Body of pancreas (tissue), 4 donors: ENCODE measurements at regions not wholly inside any gene's neighbourhood (a gene's known extent, or its start where the extent isn't known, plus 50 kb on each side); places are given as distances from the start of the nearest gene placed in this dataset.

ENCODE experiments used
- ATAC-seq: fragments of 150-250 bp; one replicate; pipeline ENCODE4 v1.9.1; 2016
- DNase-seq, 4 donors: peaks; one replicate each; pipeline ENCODE4 v3.0.0-alpha.2; 2019
- H3K27ac ChIP-seq, 4 donors: fragments of 200-600 bp; sonication (generic); 1 replicate in 3 of 4; 2 replicates in 1 of 4; pipeline versions ENCODE4 v1.5.1 to v1.6.1; 2016 to 2019; ENCODE audit warnings: mild to moderate bottlenecking in 1 of 4, mixed read lengths in 1 of 4, moderate library complexity in 1 of 4
- H3K27me3 ChIP-seq, 2 donors: fragments of 200-600 bp; sonication (generic); one replicate each; pipeline ENCODE4 v1.6.0; 2016; ENCODE audit warnings: mild to moderate bottlenecking in 1 of 2
- H3K36me3 ChIP-seq, 2 donors: fragments of 200-600 bp; sonication (generic); replicated peaks in 1 of 2; 2 replicates each; pipeline ENCODE4 v1.5.1; 2016; ENCODE audit warnings: low read depth in 2 of 2; ENCODE audit not compliant: insufficient read depth in 1 of 2
- H3K4me1 ChIP-seq: fragments of 200-600 bp; sonication (generic); one replicate; pipeline ENCODE4 v1.6.0; 2016
- H3K4me3 ChIP-seq, 2 donors: fragments of 200-600 bp; sonication (generic); 1 replicate in 1 of 2; 2 replicates in 1 of 2; pipeline ENCODE4 v1.5.1; 2016 to 2019
- H3K9me3 ChIP-seq, 3 donors: fragments of 200-600 bp; sonication (generic); 1 replicate in 2 of 3; 2 replicates in 1 of 3; pipeline ENCODE4 v1.5.1; 2016
- CTCF ChIP-seq, 7 experiments: fragments of 450-650 bp in 4 of 7; fragments of 200-600 bp in 3 of 7; sonication (generic) in 3 of 7; IDR thresholded peaks; one replicate each; pipeline ENCODE4 v1.5.1; 2016 to 2019; ENCODE audit warnings: antibody characterized with exemption in 7 of 7
- POLR2A ChIP-seq, 3 donors: fragments of 450-650 bp; IDR thresholded peaks; one replicate each; pipeline ENCODE4 v1.6.1; 2016; ENCODE audit warnings: antibody characterized with exemption in 3 of 3, mild to moderate bottlenecking in 2 of 3
- WGBS, 2 donors: methylation state at CpG; one replicate each; pipeline ENCODE4 v1.1.5; 2017; 5-methylcytosine and 5-hydroxymethylcytosine counted together
- intact Hi-C: fragments of 100-400 bp; cut with DNase I; formaldehyde crosslinking; loops from one replicate; pipeline ENCODE4 v1.15.1; 2023

GRCh38 chr9:1683951-1684350, 331.2 kb upstream of the SMARCA2 start:
- Histone ChIP-seq H3K9me3 (no peaks in the 10 kb centered on the region), H3K27me3 (no peaks in the 10 kb centered on the region), H3K4me1 (no peaks in the 10 kb centered on the region), H3K4me3 (no peak overlapping the region), H3K27ac (no peak overlapping the region), H3K36me3 (no peaks in the 10 kb centered on the region)
- no peak for ATAC-seq
- WGBS, 2 donors, result 80 to 89% methylated on average over 2 of the region's 2 CpGs
- intact Hi-C loops, result no loop called here
- TF ChIP-seq CTCF (IDR thresholded peaks at IDR 0.05) (no peak), POLR2A (IDR thresholded peaks at IDR 0.05) (no peak)
- no peak for DNase-seq

GRCh38 chr9:1698991-1699390, 316.2 kb upstream of the SMARCA2 start:
- Histone ChIP-seq H3K9me3 (no peaks in the 10 kb centered on the region), H3K4me1 (no peaks in the 10 kb centered on the region), H3K4me3 (no peak overlapping the region), H3K27ac (no peak overlapping the region), H3K27me3 (no peaks in the 10 kb centered on the region), H3K36me3 (no peaks in the 10 kb centered on the region)
- ATAC-seq (no peak), DNase-seq (no peak)
- 71 to 77% methylated on average over 5 of the region's 5 CpGs for WGBS, 2 donors
- intact Hi-C loops, result no loop called here
- TF ChIP-seq CTCF (IDR thresholded peaks at IDR 0.05) (no peak), POLR2A (IDR thresholded peaks at IDR 0.05) (no peak)

DNA sequence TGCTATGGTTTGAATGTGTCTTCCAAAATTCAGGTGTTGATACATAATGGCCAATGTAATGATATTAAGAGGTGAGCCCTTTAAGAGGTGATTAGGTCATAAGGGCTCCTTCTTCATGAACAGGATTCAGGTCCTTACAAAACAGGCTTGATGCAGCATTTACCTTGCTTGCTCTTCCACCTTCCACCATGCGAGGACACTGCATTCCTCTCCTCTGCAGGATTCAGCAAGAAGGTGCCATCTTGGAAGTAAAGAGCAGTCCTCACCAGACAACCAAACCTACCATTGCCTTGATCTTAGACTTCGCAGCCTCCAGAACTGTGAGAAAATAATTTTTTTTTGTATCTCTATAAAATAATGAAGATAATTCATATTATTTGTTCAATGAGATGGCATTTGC, 314.0 kb upstream of the SMARCA2 start:
- H3K4me1 ChIP-seq, result no peaks in the 10 kb centered on the region
- no peak overlapping the region for H3K27ac ChIP-seq
- 76 to 79% methylated on average over 2 of the region's 2 CpGs for WGBS, 2 donors
- DNase-seq (no peak), ATAC-seq (no peak)
- TF ChIP-seq POLR2A (IDR thresholded peaks at IDR 0.05) (no peak), CTCF (IDR thresholded peaks at IDR 0.05) (no peak)
- no peak overlapping the region for H3K4me3 ChIP-seq
- H3K9me3 ChIP-seq, result no peaks in the 10 kb centered on the region
- no peaks in the 10 kb centered on the region for H3K27me3 ChIP-seq
- intact Hi-C loops, result no loop called here
- H3K36me3 ChIP-seq, result no peaks in the 10 kb centered on the region

DNA sequence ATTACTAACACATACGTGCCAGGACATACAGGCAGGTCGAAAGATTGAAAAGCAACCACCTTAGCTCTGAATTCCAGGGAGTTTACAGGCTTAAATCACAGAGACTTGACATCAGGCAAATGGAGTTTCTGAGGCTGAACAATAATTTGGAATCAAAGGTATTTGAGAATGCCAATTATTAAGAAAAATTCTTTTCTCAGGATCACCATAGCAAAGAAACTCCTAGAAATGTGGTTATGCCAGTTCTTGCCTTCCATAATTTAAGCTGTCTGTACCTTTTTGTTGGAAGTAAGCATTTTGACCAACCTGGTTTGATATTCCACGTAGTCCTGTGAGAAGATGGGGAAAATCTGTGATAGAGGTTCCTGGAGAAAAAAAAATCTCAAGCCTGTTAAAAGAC, 312.4 kb upstream of the SMARCA2 start:
- DNase-seq (no peak), ATAC-seq (no peak)
- Histone ChIP-seq H3K4me1 (no peaks in the 10 kb centered on the region), H3K36me3 (no peaks in the 10 kb centered on the region), H3K27ac (no peak overlapping the region), H3K9me3 (no peaks in the 10 kb centered on the region), H3K27me3 (no peaks in the 10 kb centered on the region), H3K4me3 (no peak overlapping the region)
- 44 to 64% methylated on average over 3 of the region's 3 CpGs for whole genome bisulfite sequencing, 2 donors
- intact Hi-C loops, result no loop called here
- TF ChIP-seq POLR2A (IDR thresholded peaks at IDR 0.05), result no peak
- TF ChIP-seq CTCF (IDR thresholded peaks at IDR 0.05), result no peak

GRCh38 chr9:1707291-1707690, 307.9 kb upstream of the SMARCA2 start:
- 13 to 32% methylated on average over 1 of the region's 1 CpG for WGBS, 2 donors
- no peak for TF ChIP-seq POLR2A (IDR thresholded peaks at IDR 0.05)
- no peak for TF ChIP-seq CTCF (IDR thresholded peaks at IDR 0.05)
- ATAC-seq (no peak), DNase-seq (no peak)
- no peaks in the 10 kb centered on the region for H3K36me3 ChIP-seq
- no peaks in the 10 kb centered on the region for H3K4me1 ChIP-seq
- no peak overlapping the region for H3K4me3 ChIP-seq
- intact Hi-C loops, result no loop called here
- no peak overlapping the region for H3K27ac ChIP-seq
- H3K9me3 ChIP-seq, result no peaks in the 10 kb centered on the region
- H3K27me3 ChIP-seq, result no peaks in the 10 kb centered on the region
